Activated naive CD8-positive, alpha-beta T cell treated with anti-CD3 and anti-CD28 coated beads, Interleukin-2, amount 50 U/mL, for 16 hours (primary cell): ENCODE measurements at regions not wholly inside any gene's neighbourhood (a gene's known extent, or its start where the extent isn't known, plus 50 kb on each side); places are given as distances from the start of the nearest gene placed in this dataset.
"Not testable (repeated sequence)": the region's sequence is repeated elsewhere in the genome, so short reads cannot be mapped to it uniquely, and the experiment has no call there.

Source experiments
- DNase-seq: peaks from one replicate; pipeline ENCODE4 v3.0.0-alpha.2; 2020; ENCODE audit warnings: low read depth, low spot score

DNA sequence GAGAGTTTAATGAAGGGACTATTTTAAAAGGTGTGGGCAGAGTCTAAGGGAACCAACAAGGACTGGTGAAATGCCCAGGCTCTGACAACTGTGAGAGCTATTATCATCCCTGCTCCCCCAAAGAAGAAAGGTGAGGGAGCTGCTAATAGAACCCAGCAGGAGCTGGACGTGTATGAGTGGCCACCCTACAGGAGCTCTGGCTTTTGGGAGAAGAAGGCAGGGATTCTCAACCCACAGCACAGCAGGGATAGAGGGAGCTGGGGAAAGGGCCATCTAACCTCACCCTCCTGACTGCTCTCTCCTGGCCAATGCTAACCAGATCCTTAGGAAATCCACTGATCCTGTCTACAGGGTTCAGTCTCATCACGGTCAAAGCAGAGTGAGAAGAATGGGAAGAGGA, 57.1 kb downstream of the GRIN2B start:
- DNase-seq, result no peak

GRCh38 chr12:13918897-13919296, 62.5 kb downstream of the GRIN2B start:
- no peak for DNase-seq

- no peak for DNase-seq
Observed at GRCh38 chr12:13915096-13915495, 66.3 kb downstream of the GRIN2B start.

DNA sequence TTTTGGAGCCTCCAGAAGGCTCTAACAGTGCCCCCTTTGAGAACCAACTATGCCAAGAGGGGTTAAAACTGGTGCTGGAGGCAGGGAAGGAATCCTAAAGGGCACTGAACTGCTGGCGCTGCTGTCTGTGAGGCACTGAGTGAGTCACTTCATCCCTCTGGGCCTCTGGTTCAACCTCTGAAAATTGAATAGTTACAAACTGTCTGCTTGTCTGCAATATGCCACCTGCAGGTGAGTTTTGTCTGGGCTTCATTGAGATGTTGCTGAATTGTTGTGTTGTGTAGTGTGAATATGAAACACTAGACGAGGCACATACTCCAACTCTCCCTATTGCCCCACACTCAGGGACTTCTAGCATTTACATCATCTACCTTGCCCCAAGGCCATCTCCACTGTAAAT, 68.0 kb downstream of the GRIN2B start:
- DNase-seq, result no peak

DNA sequence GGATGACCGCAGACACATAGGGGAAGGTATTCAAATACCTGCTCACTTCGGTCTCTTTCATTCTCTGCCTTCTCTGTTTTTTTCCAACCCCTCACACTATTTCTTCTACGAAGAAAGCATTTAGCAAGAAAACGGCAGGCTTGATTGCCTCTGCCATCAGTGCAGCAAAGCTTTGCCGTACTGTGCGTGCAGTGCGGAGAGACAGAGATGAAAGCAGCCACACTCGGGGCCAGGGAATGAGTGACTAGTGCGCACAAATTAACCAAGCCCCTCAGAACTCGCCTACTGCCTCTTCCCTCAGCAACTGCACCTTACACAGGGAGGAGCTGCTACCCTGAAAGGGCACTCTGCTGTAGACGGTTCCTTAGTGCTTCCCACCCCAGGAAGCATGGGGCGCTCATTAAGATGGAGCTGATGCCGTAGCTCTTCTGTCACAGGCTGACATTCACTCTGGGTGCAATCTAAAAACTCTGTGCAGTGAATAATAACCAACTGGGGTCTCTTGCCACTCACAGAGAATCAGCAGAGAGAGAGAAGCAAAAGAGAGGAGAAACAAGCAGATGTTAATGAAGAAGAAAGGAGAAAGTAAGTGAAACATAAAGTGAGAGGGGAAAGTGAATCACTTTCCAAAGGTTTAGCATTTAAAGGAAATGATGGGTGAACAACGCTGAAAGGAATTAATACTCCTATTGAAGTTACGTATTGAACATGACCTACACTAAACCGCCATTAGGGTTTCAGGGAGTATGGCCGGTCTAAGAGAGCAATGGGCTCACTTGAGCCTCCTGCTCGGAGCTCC, 69.4 kb downstream of the GRIN2B start:
- DNase-seq, result no peak

- no peak for DNase-seq
Observed at GRCh38 chr12:13905794-13906193, 75.6 kb downstream of the GRIN2B start.

DNA sequence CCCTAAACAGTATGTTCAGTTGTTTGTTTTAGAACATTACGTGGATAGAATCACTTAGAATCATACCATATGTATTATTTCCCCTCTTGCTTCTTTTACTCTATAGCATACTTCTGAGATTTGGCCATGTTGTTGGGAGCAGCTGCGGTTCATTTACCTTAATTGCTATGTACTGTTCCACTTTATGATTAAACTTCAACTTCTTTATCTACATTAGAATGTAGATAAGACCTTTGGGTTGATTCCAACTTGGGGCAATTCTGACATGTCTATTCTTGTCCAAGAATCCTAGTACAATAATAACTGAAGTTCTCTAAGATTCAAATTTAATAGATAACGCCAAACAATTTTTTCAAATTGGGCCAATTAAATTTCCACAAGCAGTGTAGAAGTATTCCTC, 80.7 kb downstream of the GRIN2B start:
- no peak for DNase-seq

- DNase-seq, result not testable (repeated sequence)
Observed at GRCh38 chr12:13898387-13898786, 83.0 kb downstream of the GRIN2B start.

- no peak for DNase-seq
Observed at GRCh38 chr12:13897811-13898210, 83.6 kb downstream of the GRIN2B start.

- DNase-seq, result no peak
Observed at GRCh38 chr12:13896063-13896626, 85.3 kb downstream of the GRIN2B start.

DNA sequence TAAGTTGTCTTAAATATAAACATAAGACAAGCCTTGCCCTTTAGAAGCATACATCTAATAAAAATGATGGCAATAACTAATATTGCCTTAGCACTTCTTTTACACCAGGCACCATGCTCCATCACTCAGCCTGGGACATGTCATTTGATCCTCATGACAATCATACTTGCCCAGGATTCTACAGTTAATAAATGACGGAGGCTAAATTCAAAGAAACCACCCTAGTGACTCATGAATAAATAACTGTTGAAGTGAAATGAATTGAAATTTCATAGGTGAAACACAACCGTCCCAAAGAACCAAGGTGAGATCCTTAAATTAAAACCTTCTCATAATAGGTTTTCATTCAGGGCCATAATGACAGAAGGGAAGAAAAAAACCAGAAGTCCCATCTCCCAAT, 89.5 kb downstream of the GRIN2B start:
- no peak for DNase-seq

DNA sequence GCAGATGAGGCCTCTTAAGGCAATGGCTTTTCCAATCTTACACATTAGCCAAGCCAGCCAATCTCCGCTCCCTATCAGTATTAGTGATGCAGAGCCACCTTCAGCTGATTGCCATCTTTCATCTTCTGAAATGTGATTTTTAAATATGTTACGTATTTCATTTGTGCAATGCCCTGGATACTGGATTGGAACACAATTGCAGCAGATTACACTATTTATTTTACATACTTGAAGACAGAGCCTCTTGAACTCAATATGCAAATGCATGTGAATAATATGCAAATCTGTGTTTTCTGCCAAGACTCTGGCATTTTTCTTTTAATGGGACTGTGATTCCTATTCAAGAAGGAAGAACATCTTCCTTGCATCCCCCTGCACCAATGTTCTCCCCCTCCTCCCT, 90.5 kb downstream of the GRIN2B start:
- DNase-seq, result no peak

DNA sequence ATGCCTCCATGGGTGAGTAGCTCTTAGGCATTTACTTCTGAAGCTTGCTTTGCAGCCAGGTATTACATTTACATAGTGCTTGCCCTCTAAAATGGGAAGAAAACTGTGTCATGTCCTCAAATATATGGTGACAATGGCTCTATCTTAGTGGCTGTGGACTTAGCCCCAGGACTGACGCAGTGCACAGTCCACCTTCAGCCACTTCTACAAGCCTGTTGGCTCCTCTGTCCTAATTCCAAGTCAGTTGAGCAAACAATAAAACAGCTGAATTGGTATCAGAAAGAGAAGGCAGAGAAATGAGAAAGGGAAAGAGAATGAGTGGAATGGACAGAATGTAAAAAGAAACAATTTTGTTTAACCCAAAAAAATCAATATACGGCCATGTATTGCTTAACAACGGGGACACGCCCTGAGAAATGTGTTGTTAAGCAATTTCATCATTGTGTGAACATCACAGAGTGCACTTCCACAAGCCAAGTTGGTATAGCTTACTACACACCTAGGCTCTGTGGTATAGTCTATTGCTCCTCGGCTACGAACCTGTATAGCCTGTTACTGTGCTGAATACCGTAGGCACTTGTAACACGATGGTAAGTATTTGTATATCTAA, 93.5 kb downstream of the GRIN2B start:
- no peak for DNase-seq

GRCh38 chr12:13882176-13882575, 99.2 kb downstream of the GRIN2B start:
- no peak for DNase-seq

DNA sequence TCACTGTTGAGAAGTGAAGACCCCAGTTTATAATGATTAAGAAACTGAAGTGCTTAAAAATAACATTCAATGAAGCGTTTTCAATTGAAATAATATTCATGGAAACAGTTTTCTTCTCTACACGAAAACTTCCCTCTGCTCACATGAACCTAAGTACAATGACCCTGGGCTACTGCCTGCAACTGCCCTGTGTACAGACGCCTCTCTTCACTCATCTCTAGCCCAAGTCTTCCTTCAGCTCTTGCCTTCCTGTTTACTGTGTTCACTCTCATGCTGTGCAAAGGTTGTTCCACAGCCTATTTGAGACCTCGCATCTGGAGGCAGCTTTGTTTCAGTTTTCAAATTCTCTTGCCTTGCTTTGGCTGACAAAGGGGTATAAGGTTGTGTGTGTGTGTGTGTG, 100.8 kb downstream of the GRIN2B start:
- no peak for DNase-seq

GRCh38 chr12:13875744-13876143, 105.7 kb downstream of the GRIN2B start:
- no peak for DNase-seq

- no peak for DNase-seq
Observed at GRCh38 chr12:13870255-13870654, 111.1 kb downstream of the GRIN2B start.

DNA sequence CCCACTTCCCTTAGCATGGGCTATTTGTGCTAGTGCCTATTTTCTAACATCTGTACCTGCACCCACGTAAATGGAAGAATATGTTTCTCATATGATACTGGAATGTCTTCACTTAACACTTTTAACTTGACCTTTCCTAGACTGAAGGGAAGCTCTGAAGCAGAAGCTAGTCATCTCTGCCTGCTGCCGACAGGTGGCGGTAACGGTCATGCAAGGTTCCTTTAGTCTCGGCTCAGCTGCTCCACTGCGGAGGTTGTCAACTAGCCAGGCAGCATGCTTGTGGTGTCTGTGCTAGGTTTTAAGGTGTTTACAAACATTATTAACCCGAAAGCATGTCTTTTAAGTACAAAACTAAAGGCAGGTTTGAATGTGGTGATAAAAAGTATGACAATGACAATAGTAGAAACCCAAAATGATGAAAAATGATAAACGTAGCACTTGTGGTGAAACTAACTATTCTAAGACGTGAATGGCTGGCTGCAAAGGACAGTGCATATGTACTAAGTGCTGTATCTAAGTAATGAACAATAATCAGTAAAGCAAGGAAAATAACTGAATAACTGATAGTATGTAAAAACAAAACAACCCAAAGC, 117.2 kb downstream of the GRIN2B start:
- no peak for DNase-seq

GRCh38 chr12:13857750-13858149, 123.7 kb downstream of the GRIN2B start:
- no peak for DNase-seq

GRCh38 chr12:13853471-13853870, 127.9 kb downstream of the GRIN2B start:
- DNase-seq, result no peak

GRCh38 chr12:13851828-13852227, 129.6 kb downstream of the GRIN2B start:
- DNase-seq, result no peak

GRCh38 chr12:13849456-13849855, 131.9 kb downstream of the GRIN2B start:
- no peak for DNase-seq

GRCh38 chr12:13843841-13844240, 137.6 kb downstream of the GRIN2B start:
- DNase-seq, result no peak
